ENCODE measurements at regions not wholly inside any gene's neighbourhood (a gene's known extent, or its start where the extent isn't known, plus 50 kb on each side); places are given as distances from the start of the nearest gene placed in this dataset.

GRCh38 chr9:28539434-28540070 lies 966.3 kb upstream of the C9orf72 start:
- DNase-seq (ENCODE audit: low read depth), result no peak
- no peak overlapping the region for H3K4me3 ChIP-seq (ENCODE audit: low read length)
- TF ChIP-seq CTCF (conservative IDR thresholded peaks at IDR 0.05; ENCODE audit: low read length), result no peak

DNA sequence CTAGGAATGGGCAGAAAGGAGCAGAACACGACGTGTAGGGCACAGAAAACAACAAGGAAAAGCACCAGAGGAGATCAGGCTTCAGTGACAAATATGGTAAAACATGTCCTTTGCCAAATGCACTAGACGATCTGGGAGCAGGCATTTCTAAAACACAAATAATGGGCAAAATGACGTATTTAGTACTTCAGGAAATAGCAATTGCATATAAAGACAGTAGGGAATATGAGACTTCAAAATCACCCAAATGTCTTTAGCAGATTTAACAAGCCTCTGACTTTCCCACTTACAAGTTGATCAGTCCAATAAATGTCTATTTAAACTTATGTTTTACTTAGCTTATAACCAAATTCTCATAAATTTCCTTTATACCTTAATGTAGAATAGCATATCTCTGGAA lies 969.6 kb upstream of the C9orf72 start:
- H3K4me3 ChIP-seq (ENCODE audit: low read length), result no peak overlapping the region
- DNase-seq (ENCODE audit: low read depth), result no peak
- no peak for TF ChIP-seq CTCF (conservative IDR thresholded peaks at IDR 0.05; ENCODE audit: low read length)

DNA sequence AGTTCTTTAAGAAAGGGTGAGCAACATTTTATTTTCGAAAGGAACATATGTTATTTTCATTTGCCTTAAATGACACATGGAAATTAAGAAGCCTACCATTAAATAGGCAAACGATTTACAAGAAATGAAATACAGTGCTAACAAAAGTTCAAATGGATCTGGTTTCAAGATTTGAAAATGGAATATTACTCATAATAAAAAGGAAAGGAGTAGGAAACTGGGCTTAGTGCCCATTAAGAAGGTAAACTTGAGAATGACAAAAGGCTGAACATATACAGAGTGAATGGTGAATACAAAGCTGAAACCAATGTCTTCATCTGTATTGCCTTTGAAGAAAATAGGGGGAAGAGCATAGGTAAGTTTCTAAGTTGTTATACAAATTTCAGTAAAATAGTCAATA lies 974.2 kb upstream of the C9orf72 start:
- no peak overlapping the region for H3K4me3 ChIP-seq (ENCODE audit: low read length)
- no peak for DNase-seq (ENCODE audit: low read depth)
- TF ChIP-seq CTCF (conservative IDR thresholded peaks at IDR 0.05; ENCODE audit: low read length), result no peak

- no peak for DNase-seq (ENCODE audit: low read depth)
- no peak for TF ChIP-seq CTCF (conservative IDR thresholded peaks at IDR 0.05; ENCODE audit: low read length)
- H3K4me3 ChIP-seq (ENCODE audit: low read length), result no peak overlapping the region
Measured at GRCh38 chr9:28563291-28563934, 990.1 kb upstream of the C9orf72 start.

- no peak for DNase-seq (ENCODE audit: low read depth)
- H3K4me3 ChIP-seq (ENCODE audit: low read length), result no peak overlapping the region
- TF ChIP-seq CTCF (conservative IDR thresholded peaks at IDR 0.05; ENCODE audit: low read length), result no peak
Measured at GRCh38 chr9:28583832-28584231, 1010.6 kb upstream of the C9orf72 start.

DNA sequence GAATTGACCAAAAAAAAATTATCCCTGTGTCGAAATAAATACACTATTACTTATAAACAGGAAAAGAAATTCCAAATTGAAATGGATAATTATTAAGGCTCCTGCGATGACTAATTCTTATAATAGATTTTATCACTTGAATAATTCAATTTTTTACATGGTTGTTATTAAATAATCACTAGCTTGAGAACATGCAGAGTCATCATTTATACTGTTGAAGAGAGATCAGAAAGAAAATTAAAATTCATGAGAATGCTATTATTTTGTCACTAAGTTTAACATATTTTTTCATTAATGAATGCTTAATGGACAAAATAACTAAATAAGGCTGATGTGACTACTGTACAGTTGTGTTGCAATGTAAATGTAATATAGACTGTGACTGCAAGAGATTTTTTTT lies 1011.3 kb upstream of the C9orf72 start:
- H3K4me3 ChIP-seq (ENCODE audit: low read length), result no peak overlapping the region
- TF ChIP-seq CTCF (conservative IDR thresholded peaks at IDR 0.05; ENCODE audit: low read length), result no peak

GRCh38 chr9:28587052-28587451 lies 1013.8 kb upstream of the C9orf72 start:
- no peak for DNase-seq (ENCODE audit: low read depth)
- H3K4me3 ChIP-seq (ENCODE audit: low read length), result no peak overlapping the region
- no peak for TF ChIP-seq CTCF (conservative IDR thresholded peaks at IDR 0.05; ENCODE audit: low read length)

More for the DNA sequence above, 1011.3 kb upstream of the C9orf72 start:
- no peak for DNase-seq (ENCODE audit: low read depth)

Data from AG10803 (cell line).